ENCODE measurements at regions not wholly inside any gene's neighbourhood (a gene's known extent, or its start where the extent isn't known, plus 50 kb on each side); places are given as distances from the start of the nearest gene placed in this dataset.

GRCh38 chr3:26050776-26051175 lies 260.9 kb downstream of the OXSM start:
- CTCF ChIA-PET = no interaction called here
- ATAC-seq (no peak), DNase-seq (no peak)
- no peak overlapping the region for H3K4me3 ChIP-seq (ENCODE audit: low read length)
- H3K9me3 ChIP-seq (ENCODE audit: low read length) = peaks cover 32% of the 10 kb centered on the region; the same call in 1 of the 2 replicates
- H3K79me2 ChIP-seq (ENCODE audit: low read length) = no peaks in the 10 kb centered on the region
- H3K9ac ChIP-seq (ENCODE audit: low read length) = no peak overlapping the region
- H3K36me3 ChIP-seq (ENCODE audit: low read depth, low read length) = no peaks in the 10 kb centered on the region
- no peaks in the 10 kb centered on the region for H3K4me1 ChIP-seq (ENCODE audit: insufficient read depth, low read length)
- H3K27me3 ChIP-seq (ENCODE audit: low read length) = no peaks in the 10 kb centered on the region
- POLR2A ChIA-PET (ENCODE audit: unreplicated experiment) = no interaction called here
- H3K4me2 ChIP-seq (ENCODE audit: low read length) = no peak overlapping the region
- intact Hi-C loops (cut with micrococcal nuclease) = no loop called here
- H4K20me1 ChIP-seq (ENCODE audit: low read length) = no peaks in the 10 kb centered on the region
- TF ChIP-seq EZH2phosphoT487 (IDR thresholded peaks at IDR 0.05; ENCODE audit: borderline replicate concordance, low read length) (no peak), EZH2 (IDR thresholded peaks at IDR 0.05; ENCODE audit: low read length, unreplicated experiment) (no peak), CTCF (conservative IDR thresholded peaks at IDR 0.05; ENCODE audit: low read depth, low read length) (no peak)
- no peak overlapping the region for H3K27ac ChIP-seq (ENCODE audit: low read length)
- H3F3A ChIP-seq (ENCODE audit: low read length, unreplicated experiment) = no peaks in the 10 kb centered on the region
- no TSS peak for BruUV-seq (replicated peaks)
- no peak overlapping the region for H2AFZ ChIP-seq (ENCODE audit: low read length)
- H3K9me2 ChIP-seq (replicated peaks; ENCODE audit: low read length) = no peaks in the 10 kb centered on the region

- Histone ChIP-seq H3K27ac (ENCODE audit: low read length) (no peak overlapping the region), H3K79me2 (ENCODE audit: low read length) (no peaks in the 10 kb centered on the region), H3K4me1 (ENCODE audit: insufficient read depth, low read length) (no peaks in the 10 kb centered on the region), H3F3A (ENCODE audit: low read length, unreplicated experiment) (no peaks in the 10 kb centered on the region), H4K20me1 (ENCODE audit: low read length) (no peaks in the 10 kb centered on the region), H3K9me3 (ENCODE audit: low read length) (peaks cover 16% of the 10 kb centered on the region; the same call in 1 of the 2 replicates), H3K4me2 (ENCODE audit: low read length) (no peak overlapping the region), H3K4me3 (ENCODE audit: low read length) (no peak overlapping the region), H3K36me3 (ENCODE audit: low read depth, low read length) (no peaks in the 10 kb centered on the region), H3K9me2 (replicated peaks; ENCODE audit: low read length) (no peaks in the 10 kb centered on the region), H3K27me3 (ENCODE audit: low read length) (no peaks in the 10 kb centered on the region), H3K9ac (ENCODE audit: low read length) (no peak overlapping the region), H2AFZ (ENCODE audit: low read length) (no peak overlapping the region)
- intact Hi-C loops (cut with micrococcal nuclease) = no loop called here
- DNase-seq (no peak), ATAC-seq (no peak)
- no peak for TF ChIP-seq CTCF (conservative IDR thresholded peaks at IDR 0.05; ENCODE audit: low read depth, low read length)
- TF ChIP-seq EZH2 (IDR thresholded peaks at IDR 0.05; ENCODE audit: low read length, unreplicated experiment) = no peak
- TF ChIP-seq EZH2phosphoT487 (IDR thresholded peaks at IDR 0.05; ENCODE audit: borderline replicate concordance, low read length) = no peak
- ChIA-PET POLR2A (ENCODE audit: unreplicated experiment) (no interaction called here), CTCF (no interaction called here)
- no TSS peak for BruUV-seq (replicated peaks)
Measured at GRCh38 chr3:26058901-26059321, 269.0 kb downstream of the OXSM start.

- peaks cover 3% of the 10 kb centered on the region; the same call in 1 of the 2 replicates for H3K9me3 ChIP-seq (ENCODE audit: low read length)
- H4K20me1 ChIP-seq (ENCODE audit: low read length) = no peaks in the 10 kb centered on the region
- intact Hi-C loops (cut with micrococcal nuclease) = no loop called here
- no TSS peak for BruUV-seq (replicated peaks)
- ATAC-seq (no peak), DNase-seq (no peak)
- no peaks in the 10 kb centered on the region for H3K27me3 ChIP-seq (ENCODE audit: low read length)
- H3K9me2 ChIP-seq (replicated peaks; ENCODE audit: low read length) = no peaks in the 10 kb centered on the region
- POLR2A ChIA-PET (ENCODE audit: unreplicated experiment) = no interaction called here
- CTCF ChIA-PET = no interaction called here
- H3F3A ChIP-seq (ENCODE audit: low read length, unreplicated experiment) = no peaks in the 10 kb centered on the region
- no peaks in the 10 kb centered on the region for H3K36me3 ChIP-seq (ENCODE audit: low read depth, low read length)
- no peak overlapping the region for H3K4me3 ChIP-seq (ENCODE audit: low read length)
- no peak overlapping the region for H3K27ac ChIP-seq (ENCODE audit: low read length)
- no peak overlapping the region for H2AFZ ChIP-seq (ENCODE audit: low read length)
- H3K9ac ChIP-seq (ENCODE audit: low read length) = no peak overlapping the region
- H3K4me2 ChIP-seq (ENCODE audit: low read length) = no peak overlapping the region
- H3K4me1 ChIP-seq (ENCODE audit: insufficient read depth, low read length) = no peaks in the 10 kb centered on the region
- TF ChIP-seq EZH2phosphoT487 (IDR thresholded peaks at IDR 0.05; ENCODE audit: borderline replicate concordance, low read length) (no peak), EZH2 (IDR thresholded peaks at IDR 0.05; ENCODE audit: low read length, unreplicated experiment) (no peak), CTCF (conservative IDR thresholded peaks at IDR 0.05; ENCODE audit: low read depth, low read length) (no peak)
- H3K79me2 ChIP-seq (ENCODE audit: low read length) = no peaks in the 10 kb centered on the region
Measured at GRCh38 chr3:26061947-26062346, 272.1 kb downstream of the OXSM start.
